Choroid plexus epithelial cell (primary cell): ENCODE measurements at regions not wholly inside any gene's neighbourhood (a gene's known extent, or its start where the extent isn't known, plus 50 kb on each side); places are given as distances from the start of the nearest gene placed in this dataset.

Experiments used
- DNase-seq: peaks from one replicate; pipeline ENCODE4 v3.0.0-alpha.2; 2010; ENCODE audit warnings: low read depth
- H3K4me3 ChIP-seq: 2 replicates; pipeline ENCODE4 v1.5.1; 2011; ENCODE audit warnings: low read depth, mild to moderate bottlenecking, control low read depth, low read length, moderate library complexity
- TF ChIP-seq, protein P1 (sequence below): conservative IDR thresholded peaks from 2 replicates; pipeline ENCODE4 v1.5.1; 2011; ENCODE audit warnings: low read depth, mild to moderate bottlenecking, control low read depth, inconsistent platforms, low read length, moderate library complexity

DNA sequence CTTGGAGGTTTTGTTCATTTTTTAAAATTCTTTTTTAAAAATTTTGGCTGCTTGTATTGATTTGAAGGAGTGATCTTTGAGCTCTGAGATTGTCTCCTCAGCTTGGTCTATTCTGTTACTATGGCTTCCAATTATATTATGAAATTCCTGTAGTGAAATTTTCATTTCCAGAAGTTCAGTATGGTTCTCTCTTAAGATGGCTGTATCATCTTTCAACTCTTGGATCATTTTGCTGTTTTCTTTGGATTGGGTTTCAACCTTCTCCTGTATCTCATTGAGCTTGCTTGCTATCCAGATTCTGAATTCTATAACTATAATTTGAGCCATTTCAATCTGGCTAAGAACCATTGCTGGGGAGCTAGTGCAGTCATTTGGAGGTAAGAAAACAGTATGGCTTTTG is 270.8 kb upstream of the NT5C1B start:
- DNase-seq: peak; percentile 26

DNA sequence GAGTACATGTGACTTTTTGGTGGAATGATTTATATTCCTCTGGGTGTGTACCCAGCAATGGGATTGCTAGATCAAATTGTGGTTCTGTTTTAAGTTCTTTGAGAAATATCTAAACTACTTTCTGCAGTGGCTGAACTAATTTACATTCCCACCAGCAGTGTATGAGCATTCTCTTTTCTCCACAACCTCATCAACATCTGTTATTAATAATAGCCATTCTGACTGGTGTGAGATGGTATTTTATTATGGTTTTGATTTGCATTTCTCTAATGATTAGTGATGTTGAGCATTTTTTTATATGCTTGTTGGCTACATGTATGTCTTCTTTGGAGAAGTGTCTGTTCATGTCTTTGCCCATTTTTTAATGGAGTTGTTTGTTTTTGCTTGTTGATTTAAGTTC is 267.4 kb upstream of the NT5C1B start:
- no peak for DNase-seq
- H3K4me3 ChIP-seq: no peak overlapping the region
- TF ChIP-seq, protein P1, sequence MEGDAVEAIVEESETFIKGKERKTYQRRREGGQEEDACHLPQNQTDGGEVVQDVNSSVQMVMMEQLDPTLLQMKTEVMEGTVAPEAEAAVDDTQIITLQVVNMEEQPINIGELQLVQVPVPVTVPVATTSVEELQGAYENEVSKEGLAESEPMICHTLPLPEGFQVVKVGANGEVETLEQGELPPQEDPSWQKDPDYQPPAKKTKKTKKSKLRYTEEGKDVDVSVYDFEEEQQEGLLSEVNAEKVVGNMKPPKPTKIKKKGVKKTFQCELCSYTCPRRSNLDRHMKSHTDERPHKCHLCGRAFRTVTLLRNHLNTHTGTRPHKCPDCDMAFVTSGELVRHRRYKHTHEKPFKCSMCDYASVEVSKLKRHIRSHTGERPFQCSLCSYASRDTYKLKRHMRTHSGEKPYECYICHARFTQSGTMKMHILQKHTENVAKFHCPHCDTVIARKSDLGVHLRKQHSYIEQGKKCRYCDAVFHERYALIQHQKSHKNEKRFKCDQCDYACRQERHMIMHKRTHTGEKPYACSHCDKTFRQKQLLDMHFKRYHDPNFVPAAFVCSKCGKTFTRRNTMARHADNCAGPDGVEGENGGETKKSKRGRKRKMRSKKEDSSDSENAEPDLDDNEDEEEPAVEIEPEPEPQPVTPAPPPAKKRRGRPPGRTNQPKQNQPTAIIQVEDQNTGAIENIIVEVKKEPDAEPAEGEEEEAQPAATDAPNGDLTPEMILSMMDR: no peak

More for the DNA sequence above, 270.8 kb upstream of the NT5C1B start:
- no peak overlapping the region for H3K4me3 ChIP-seq
- TF ChIP-seq, protein P1: no peak

DNA sequence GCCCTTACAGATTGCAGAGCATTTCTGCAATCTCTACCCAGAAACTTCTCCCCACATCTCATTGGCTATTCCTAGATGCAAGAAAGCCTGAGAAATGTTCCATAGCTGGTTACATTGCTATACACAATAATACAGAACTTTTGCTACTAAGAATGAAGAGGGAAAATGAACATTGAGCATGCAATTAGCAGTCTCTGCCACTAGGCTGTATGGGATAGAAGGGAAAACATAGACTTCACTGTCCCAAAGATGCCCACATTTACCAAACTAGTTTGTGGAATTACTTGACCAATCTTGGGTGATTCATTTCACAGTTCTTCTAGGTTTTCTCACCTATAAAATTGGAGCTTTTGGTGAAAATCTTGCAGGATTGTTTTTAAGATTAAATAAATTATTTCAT is 265.7 kb upstream of the NT5C1B start:
- TF ChIP-seq, protein P1: peak; percentile 66
- H3K4me3 ChIP-seq: no peak overlapping the region
- peak; percentile 55 for DNase-seq

DNA sequence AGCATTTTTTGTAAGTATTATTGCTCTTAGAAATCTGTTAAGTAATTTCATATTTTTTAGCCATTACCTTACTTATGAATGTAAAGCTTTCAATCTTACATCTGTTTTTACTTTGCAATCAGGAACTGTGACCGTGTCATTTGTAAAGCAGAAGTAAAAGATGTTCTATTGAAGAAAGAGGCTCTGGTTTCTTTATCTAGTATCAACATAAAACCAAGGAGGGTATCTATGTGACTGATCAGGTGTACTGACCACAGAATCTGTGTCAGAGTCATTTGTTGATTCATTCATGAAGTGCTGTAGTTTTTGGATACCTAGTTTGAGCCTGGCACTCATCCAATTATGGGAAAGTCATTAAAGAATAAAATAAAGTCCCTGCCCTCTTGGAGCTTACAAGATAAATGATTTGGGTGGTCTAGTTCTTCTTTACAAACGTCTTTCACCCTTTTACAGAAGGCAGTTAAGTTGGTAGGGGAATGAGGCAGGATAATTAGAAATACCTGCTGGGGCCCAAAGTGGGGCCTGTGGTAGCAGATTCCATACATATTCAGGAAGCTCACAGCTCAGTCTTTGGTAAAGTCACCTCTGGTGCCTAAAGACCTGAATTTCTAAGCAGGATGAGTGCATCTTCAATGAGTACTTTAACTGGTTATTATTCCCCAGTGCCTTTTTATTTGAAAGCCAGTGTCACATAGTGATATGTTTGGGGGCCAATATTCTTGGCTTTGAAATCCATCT is 260.6 kb upstream of the NT5C1B start:
- no peak for DNase-seq
- no peak overlapping the region for H3K4me3 ChIP-seq
- TF ChIP-seq, protein P1: no peak

DNA sequence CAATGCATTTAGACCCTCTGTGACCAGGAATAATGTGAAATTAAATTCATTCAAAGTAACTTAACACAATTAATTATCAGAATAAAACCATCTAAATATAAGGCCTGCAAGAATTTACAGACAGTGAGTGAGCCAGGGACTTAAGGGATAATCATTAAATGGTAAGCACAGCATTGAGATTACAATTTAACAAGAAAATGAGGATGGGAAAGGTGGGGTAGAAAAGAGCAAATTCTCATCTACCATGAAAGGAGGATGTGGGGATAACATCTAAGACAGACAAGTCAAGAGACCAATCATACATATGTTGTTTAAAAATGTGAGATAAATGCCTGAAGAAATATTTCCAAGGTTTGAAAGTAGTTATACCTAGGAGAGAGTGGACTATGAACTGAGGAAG is 259.3 kb upstream of the NT5C1B start:
- DNase-seq: no peak
- H3K4me3 ChIP-seq: no peak overlapping the region
- TF ChIP-seq, protein P1: no peak

- no peak overlapping the region for H3K4me3 ChIP-seq
- TF ChIP-seq, protein P1: no peak
- DNase-seq: peak; percentile 34
Observed at GRCh38 chr2:18845854-18846445, 256.6 kb upstream of the NT5C1B start.

DNA sequence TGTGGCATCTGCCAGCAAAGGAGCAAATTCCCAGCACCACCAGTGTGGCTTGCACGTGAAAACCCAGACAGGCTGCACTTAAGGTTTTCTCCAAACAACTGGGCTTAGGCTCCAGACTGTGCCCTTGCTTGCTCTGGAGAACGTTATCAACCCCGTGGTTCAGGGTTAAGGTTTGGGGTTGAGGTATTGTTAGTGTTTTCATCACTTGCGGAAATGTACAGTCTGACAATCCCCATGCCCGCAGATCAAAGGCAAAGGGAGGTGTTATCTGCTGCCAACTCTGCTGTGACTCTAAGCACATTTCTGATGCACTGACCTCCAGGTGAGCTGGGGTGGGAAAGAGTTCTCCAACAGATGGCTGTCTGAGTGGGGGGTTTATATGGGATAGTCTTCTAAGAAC is 253.5 kb upstream of the NT5C1B start:
- TF ChIP-seq, protein P1: no peak
- H3K4me3 ChIP-seq: no peak overlapping the region
- DNase-seq: no peak
